Lung (tissue), 11 donors: ENCODE measurements at regions not wholly inside any gene's neighbourhood (a gene's known extent, or its start where the extent isn't known, plus 50 kb on each side); places are given as distances from the start of the nearest gene placed in this dataset.
A peak's percentile ranks its signal among the peaks of the same experiment; 100 is the strongest.

Source experiments
- ATAC-seq: fragments of 200-7000 bp; cut with Tn5 transposase; one replicate; pipeline ENCODE4 v1.9.1; 2020; ENCODE audit warnings: moderate number of reproducible peaks; ENCODE audit not compliant: insufficient read depth, low FRiP score
- DNase-seq, 3 donors: peaks; one replicate each; pipeline ENCODE4 v3.0.0-alpha.2; 2013 to 2017
- H3K27ac ChIP-seq, 2 donors: one replicate each; pipeline ENCODE4 v1.5.1; 2013; ENCODE audit warnings: mild to moderate bottlenecking in 2 of 2, moderate library complexity in 2 of 2, control low read depth in 1 of 2, inconsistent platforms in 1 of 2, low read depth in 1 of 2, low read length in 1 of 2
- H3K27me3 ChIP-seq, 3 donors: one replicate each; pipeline ENCODE4 v1.5.1; 2013; ENCODE audit warnings: low read length in 2 of 3; ENCODE audit not compliant: control insufficient read depth in 3 of 3, insufficient read depth in 3 of 3
- H3K36me3 ChIP-seq, 4 donors: one replicate each; pipeline ENCODE4 v1.5.1; 2013; ENCODE audit warnings: low read length in 4 of 4, mild to moderate bottlenecking in 1 of 4, moderate library complexity in 1 of 4; ENCODE audit not compliant: control insufficient read depth in 4 of 4, insufficient read depth in 4 of 4
- H3K4me1 ChIP-seq, 5 donors: one replicate each; pipeline ENCODE4 v1.5.1; 2013; ENCODE audit warnings: low read length in 5 of 5, mild to moderate bottlenecking in 2 of 5, moderate library complexity in 1 of 5; ENCODE audit not compliant: control insufficient read depth in 5 of 5, insufficient read depth in 5 of 5
- H3K4me3 ChIP-seq: one replicate; pipeline ENCODE4 v1.5.1; 2013; ENCODE audit warnings: mild to moderate bottlenecking, control low read depth, moderate library complexity
- H3K9ac ChIP-seq, 2 donors: one replicate each; pipeline ENCODE4 v1.5.1; 2013; ENCODE audit warnings: low read length in 2 of 2, control low read depth in 1 of 2; ENCODE audit not compliant: insufficient read depth in 1 of 2
- H3K9me3 ChIP-seq, 4 donors: one replicate each; pipeline ENCODE4 v1.5.1; 2013; ENCODE audit warnings: low read length in 3 of 4, mild to moderate bottlenecking in 1 of 4, moderate library complexity in 1 of 4; ENCODE audit not compliant: control insufficient read depth in 4 of 4, insufficient read depth in 3 of 4
- WGBS, 2 donors: extraction: QIAGEN DNeasy Blood & Tissue Kit; methylation state at CpG; one replicate each; pipeline ENCODE4 v1.1.7; 2013; 5-methylcytosine and 5-hydroxymethylcytosine counted together
- TF ChIP-seq, protein P1 (sequence below): IDR thresholded peaks from 2 replicates; pipeline ENCODE4 v1.5.1; 2012; ENCODE audit warnings: mild to moderate bottlenecking; ENCODE audit errors: control extremely low read depth, extremely low read depth
- donor health status: control.
- donor health status: control.
- donor health status: Bipolar disorder and iron deficiency.
- donor health status: healthy.
- donor health status: DM: yes; HTN: yes; CAD: no.

- Histone ChIP-seq H3K27me3 (peaks cover 0 to 4% (median 0%) of the 10 kb centered on the region in 3 donors), H3K4me3 (no peak overlapping the region), H3K36me3 (no peaks in the 10 kb centered on the region), H3K4me1 (peaks cover 0 to 10% (median 0%) of the 10 kb centered on the region in 5 donors), H3K9ac (no peak overlapping the region), H3K9me3 (peaks cover 0 to 7% (median 0%) of the 10 kb centered on the region in 4 donors), H3K27ac (no peak overlapping the region)
- 47 to 48% methylated on average over 10 of the region's 10 CpGs for WGBS, 2 donors
- ATAC-seq (no peak), DNase-seq (peak; percentile 33 to 58 (median 51))
- TF ChIP-seq, protein P1, sequence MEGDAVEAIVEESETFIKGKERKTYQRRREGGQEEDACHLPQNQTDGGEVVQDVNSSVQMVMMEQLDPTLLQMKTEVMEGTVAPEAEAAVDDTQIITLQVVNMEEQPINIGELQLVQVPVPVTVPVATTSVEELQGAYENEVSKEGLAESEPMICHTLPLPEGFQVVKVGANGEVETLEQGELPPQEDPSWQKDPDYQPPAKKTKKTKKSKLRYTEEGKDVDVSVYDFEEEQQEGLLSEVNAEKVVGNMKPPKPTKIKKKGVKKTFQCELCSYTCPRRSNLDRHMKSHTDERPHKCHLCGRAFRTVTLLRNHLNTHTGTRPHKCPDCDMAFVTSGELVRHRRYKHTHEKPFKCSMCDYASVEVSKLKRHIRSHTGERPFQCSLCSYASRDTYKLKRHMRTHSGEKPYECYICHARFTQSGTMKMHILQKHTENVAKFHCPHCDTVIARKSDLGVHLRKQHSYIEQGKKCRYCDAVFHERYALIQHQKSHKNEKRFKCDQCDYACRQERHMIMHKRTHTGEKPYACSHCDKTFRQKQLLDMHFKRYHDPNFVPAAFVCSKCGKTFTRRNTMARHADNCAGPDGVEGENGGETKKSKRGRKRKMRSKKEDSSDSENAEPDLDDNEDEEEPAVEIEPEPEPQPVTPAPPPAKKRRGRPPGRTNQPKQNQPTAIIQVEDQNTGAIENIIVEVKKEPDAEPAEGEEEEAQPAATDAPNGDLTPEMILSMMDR = no peak
These were observed 184.6 kb downstream of the CYP26B1 start for GRCh38 chr2:71962911-71963694.

GRCh38 chr2:71962350-71962749, 185.3 kb downstream of the CYP26B1 start:
- peak in 1 of 3 donors; percentile 24 for DNase-seq
- Histone ChIP-seq H3K9ac (no peak overlapping the region), H3K9me3 (peaks cover 0 to 12% (median 0%) of the 10 kb centered on the region in 4 donors), H3K27me3 (peaks cover 0 to under 1% (median 0%) of the 10 kb centered on the region in 3 donors), H3K36me3 (no peaks in the 10 kb centered on the region), H3K4me1 (peaks cover 0 to 10% (median 0%) of the 10 kb centered on the region in 5 donors), H3K27ac (no peak overlapping the region), H3K4me3 (no peak overlapping the region)
- no peak for ATAC-seq
- TF ChIP-seq, protein P1 = no peak
- WGBS, 2 donors = 85 to 87% methylated on average over 3 of the region's 3 CpGs

DNA sequence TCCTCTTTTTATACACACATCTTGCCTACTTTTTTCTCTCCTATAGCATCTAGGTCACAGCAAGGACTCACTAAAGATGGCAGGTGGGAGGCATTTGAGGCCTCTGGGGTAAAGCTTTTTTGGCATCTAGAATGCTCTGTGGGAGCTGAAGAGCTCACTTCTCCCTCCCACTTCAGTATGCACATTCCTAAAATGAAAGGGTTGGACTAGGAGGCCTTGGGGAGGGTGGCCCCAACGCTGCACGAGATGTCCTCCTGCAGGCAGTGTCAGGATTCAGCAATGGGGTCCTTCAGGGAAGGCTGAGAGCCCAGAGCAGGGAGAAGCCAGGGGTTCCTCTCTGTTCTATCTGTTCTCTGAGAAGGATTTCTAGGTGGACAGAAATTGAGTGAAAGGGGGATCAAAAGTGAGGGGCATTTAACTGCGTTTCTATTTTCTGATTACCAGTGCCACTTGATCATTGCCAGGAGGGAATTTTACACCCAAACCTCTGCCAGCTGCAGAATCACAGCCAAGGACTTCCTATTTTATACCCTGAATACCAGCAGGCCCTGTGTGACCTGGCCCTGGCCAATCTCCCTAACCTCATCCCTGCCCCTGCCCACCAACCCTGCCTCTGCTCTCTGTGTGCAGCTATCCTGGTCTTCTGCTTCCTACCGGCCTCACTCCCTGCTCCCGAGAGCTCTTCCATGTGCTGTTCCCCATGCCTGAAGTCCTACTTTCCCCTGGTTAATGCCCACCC, 186.2 kb downstream of the CYP26B1 start:
- H3K9me3 ChIP-seq = peaks cover 0 to 12% (median 1%) of the 10 kb centered on the region in 4 donors
- no peak overlapping the region for H3K4me3 ChIP-seq
- DNase-seq (no peak), ATAC-seq (no peak)
- H3K9ac ChIP-seq = no peak overlapping the region
- TF ChIP-seq, protein P1 = no peak
- H3K36me3 ChIP-seq = no peaks in the 10 kb centered on the region
- 80 to 81% methylated on average over 5 of the region's 5 CpGs for WGBS, 2 donors
- peaks cover 0 to 10% (median 0%) of the 10 kb centered on the region in 5 donors for H3K4me1 ChIP-seq
- no peaks in the 10 kb centered on the region for H3K27me3 ChIP-seq
- no peak overlapping the region for H3K27ac ChIP-seq
